GM12801 (cell line): ENCODE measurements at regions not wholly inside any gene's neighbourhood (a gene's known extent, or its start where the extent isn't known, plus 50 kb on each side); places are given as distances from the start of the nearest gene placed in this dataset.

Experiments
- TF ChIP-seq, protein P1 (sequence below): IDR thresholded peaks from one replicate; pipeline ENCODE4 v1.5.1; 2011; ENCODE audit warnings: control low read depth; ENCODE audit not compliant: insufficient read length; ENCODE audit errors: extremely low read depth

DNA sequence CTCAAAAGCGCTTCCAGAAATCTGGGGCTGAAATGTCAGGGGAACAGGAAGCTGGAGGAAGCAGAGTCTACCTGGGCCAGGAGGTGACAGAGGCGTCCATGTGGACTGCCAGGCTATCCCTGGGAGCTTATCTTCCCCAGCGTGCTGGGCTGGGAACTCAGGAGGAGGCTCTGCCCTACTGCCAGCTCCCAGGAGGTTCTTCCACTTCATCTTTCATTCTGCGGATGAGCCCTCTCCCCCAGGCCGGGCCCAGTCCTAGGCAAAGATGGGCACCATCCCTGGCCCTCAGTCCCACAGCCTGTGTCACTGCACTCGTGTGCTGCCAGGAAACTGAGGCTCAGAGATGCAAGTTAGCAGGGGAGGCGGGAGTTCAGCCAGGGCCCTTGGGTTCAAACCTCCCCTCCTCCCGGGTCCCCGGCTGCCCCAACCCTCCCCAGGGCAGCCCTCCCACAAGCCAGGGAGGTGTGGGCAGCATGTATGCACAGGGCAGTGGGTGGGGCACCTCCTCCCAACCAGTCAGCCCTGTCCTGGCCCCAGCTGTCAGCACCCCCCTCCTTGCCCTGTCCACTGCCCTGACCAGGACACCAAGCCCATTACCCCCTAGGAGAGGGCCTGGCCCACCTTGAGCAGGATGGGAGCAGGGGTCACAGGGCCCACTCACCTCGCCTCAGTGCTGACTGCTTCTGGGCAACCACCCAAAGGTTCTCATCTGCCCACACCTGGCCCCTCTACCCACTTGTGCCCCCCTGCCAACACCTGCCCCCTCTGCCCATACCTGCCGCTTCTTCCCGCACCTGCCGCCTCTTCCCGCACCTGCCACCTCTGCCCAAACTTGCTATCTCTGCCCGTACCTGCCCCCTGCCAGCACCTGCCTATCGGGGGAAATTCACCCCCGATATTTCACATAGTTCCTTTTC, 226.0 kb downstream of the NPHP4 start:
- TF ChIP-seq, protein P1, sequence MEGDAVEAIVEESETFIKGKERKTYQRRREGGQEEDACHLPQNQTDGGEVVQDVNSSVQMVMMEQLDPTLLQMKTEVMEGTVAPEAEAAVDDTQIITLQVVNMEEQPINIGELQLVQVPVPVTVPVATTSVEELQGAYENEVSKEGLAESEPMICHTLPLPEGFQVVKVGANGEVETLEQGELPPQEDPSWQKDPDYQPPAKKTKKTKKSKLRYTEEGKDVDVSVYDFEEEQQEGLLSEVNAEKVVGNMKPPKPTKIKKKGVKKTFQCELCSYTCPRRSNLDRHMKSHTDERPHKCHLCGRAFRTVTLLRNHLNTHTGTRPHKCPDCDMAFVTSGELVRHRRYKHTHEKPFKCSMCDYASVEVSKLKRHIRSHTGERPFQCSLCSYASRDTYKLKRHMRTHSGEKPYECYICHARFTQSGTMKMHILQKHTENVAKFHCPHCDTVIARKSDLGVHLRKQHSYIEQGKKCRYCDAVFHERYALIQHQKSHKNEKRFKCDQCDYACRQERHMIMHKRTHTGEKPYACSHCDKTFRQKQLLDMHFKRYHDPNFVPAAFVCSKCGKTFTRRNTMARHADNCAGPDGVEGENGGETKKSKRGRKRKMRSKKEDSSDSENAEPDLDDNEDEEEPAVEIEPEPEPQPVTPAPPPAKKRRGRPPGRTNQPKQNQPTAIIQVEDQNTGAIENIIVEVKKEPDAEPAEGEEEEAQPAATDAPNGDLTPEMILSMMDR, result no peak

DNA sequence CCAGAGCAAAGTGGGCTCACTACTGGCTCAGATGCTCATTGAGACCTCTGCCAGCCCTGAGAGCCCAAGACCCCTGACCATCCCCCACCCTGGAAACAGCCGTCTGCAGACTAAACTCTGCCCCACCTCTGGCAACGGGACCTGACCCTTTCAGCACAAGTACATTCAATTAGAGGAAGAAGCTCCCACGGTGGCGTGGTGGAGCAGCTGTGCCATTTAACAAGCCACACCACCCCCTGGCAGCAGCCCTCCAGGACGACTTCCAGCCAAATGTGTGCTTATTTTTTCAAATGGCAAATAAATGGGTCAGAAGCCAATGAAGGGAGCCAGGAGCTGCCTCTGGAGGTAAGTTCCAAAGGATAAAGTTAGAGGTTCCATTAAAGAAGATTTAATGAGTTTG, 226.7 kb downstream of the NPHP4 start:
- TF ChIP-seq, protein P1, result no peak

DNA sequence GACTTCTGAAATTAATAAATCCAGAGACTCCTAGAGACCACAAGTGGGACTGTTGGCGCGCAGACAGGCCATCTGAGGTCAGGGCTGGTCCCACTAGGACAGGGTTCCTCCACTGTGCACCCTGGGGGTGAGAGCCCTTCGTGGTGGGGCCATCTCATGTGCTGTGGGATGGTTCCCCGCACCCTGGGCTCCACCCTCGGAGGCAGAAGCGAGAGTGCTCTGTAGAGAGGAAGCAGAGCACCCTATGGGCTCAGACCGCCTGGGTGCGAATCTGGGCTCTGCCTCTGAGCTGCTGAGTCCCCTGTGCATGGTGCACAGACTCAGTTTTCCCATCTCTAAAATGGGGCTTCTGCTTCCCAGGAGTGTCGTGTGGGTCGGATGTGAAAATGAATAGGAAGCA, 227.3 kb downstream of the NPHP4 start:
- TF ChIP-seq, protein P1, result no peak

DNA sequence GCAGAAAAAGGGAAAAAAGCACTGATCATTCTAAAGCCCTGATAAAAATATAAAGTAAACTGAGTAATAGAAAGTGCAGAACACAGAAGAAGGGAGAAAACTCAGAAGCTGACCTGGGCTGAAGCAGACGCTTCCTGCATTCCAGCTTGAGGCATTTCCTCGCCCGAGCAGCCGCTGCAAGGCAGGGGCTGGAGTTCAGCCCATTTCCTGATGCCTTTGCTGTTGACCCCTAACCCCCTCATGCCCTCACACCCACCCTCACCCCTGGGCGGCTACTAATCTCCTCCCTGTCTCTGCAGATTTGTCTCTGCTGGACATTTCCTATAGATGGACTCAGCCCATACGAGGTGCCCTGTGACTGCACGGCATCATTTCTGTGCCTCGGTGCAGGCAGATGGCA, 227.8 kb downstream of the NPHP4 start:
- TF ChIP-seq, protein P1, result no peak

DNA sequence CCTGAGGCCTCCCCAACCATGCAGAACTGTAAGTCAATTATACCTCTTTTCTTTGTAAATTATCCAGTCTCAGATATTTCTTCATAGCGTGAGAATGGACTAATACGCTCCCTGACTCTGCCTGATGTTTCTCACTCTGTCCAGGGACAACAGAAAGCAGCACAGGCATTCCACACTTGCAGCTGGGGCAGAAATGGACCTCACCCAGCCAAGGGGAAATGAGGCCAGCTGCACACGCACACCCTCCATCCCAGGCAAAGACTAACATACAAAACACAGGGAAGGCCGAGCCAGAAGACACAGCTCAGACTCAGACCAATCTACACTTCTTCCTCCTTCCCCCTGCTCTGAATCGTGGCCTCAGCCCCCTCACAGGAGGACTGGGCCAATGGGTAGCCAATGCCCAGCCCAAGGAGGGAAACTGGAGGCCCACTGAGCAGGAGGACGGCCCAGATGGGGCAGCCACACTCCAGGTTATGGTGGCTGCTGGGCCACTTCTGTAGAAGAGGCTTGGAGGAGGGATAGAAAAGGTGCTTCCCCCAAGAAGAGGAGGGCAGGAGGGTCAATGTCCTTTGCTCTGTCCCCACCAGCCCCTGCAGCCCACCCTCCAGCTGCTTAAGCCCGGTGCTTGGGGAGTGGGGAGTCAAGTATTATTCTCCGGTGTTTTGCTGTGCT, 228.4 kb downstream of the NPHP4 start:
- TF ChIP-seq, protein P1, result no peak

DNA sequence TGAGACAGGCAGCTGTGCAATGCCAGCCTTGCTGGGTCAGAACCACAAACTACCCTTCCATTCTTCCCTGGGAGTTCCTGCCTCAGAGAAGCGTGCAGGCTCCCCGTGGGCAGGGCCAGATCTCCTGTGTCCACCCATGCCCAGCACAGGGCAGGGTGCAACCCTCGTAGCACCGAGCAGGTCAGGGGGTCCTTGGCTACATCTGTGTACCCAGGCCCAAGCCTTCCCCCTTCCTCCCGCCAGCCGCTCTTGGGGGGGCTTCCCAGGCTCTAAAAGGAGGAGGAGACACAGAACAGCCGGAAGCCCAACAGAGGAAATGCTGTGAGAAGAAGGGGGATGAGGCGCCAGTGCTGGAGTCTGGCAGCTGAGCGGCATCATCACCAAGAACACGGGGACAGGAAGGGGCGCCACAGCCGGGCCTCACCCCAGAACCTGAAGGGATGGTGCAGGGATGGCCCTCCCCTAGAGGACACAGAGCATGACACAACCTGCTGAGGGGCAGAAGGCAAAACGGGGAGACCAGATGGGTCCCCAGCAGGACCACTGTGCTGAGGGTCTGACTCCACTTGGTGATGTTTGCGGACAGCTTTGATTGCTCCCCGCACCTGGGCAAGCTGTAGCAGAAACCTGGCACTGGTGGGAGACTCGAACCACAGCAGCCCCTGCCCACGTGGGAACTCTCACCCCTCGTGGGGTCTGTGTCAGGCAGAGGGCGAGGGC, 233.2 kb downstream of the NPHP4 start:
- TF ChIP-seq, protein P1, result no peak
